DMS153 treated with DMSO at 0.1 percent for 48 hours (cell line): ENCODE measurements at regions not wholly inside any gene's neighbourhood (a gene's known extent, or its start where the extent isn't known, plus 50 kb on each side); places are given as distances from the start of the nearest gene placed in this dataset.

ENCODE experiments used
- DNase-seq: peaks from one replicate; lab custom pipeline; 2025; ENCODE audit not compliant: unreplicated experiment; lab: John Stamatoyannopoulos, UW

DNA sequence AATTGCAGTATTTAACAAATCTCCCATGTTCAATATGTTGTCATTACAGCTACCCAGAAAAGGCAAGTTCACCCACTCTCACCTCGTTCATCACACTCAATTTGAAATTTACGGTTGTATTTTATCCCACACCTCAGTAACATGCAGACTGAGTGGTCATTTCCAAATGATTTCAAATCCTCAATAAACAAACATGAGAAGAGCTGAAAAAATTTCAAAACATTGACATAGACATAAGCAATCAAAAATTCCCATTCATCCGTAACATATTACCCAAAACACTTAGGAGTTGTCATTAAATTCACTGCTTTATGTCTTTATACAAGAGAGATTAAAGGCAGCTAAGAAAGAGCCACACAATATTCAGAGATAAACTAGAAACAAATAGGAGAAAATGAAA, 61.7 kb upstream of the NEBL start:
- no peak for DNase-seq

DNA sequence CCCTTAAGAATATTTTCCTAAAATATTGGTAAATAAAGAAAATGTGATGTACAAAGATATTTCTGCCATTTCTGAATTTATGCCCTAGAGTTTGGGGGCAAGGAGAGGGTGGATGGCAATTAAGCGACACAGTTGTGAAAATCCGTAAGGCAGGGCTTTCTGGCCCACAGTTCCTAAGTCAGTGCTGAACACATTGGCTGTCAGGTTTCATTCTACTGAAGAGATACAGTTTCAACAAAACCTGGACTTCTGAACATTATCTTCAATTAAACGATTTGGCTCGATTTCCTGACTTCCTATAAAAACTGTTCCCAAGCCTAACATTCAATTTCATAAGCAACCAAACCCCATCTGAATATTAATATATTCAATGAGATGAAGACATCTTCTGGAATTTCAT, 61.1 kb upstream of the NEBL start:
- no peak for DNase-seq

DNA sequence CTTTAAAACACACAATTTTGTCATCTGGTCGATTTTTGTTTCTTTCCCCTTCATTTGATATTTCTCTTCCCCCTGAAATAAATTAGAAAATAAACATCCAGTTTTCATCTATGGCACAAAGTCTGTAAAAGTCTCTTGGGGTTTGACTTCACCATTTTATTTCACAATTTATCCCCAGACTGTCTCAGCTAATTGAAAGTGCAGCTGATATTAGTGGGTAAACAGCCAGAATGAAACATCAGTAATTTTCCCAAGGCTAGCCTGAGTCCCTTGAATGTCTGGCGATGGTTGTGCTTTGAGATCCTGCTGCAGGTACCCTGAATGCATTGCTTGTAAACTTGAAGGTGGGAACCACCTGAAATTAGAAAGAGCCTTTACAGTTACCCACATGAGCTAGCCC, 60.6 kb upstream of the NEBL start:
- no peak for DNase-seq

DNA sequence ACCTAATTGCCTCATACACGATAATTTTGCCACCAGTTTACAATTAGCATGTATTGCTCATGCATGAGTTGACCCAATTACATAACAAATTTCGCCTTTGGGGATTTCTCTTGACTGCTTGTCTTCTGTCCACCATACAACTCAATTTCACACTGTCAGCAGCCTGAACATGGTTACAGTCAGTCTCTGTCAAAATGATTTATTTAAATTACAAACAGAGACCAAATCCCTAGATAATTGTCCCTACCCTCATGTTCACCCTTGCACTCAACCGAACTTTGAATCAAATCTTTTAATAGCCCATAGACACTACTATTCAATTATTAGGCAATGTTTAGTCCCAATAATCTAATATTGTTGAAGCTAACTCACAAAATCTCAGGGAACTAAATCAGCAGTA, 59.7 kb upstream of the NEBL start:
- DNase-seq, result no peak

DNA sequence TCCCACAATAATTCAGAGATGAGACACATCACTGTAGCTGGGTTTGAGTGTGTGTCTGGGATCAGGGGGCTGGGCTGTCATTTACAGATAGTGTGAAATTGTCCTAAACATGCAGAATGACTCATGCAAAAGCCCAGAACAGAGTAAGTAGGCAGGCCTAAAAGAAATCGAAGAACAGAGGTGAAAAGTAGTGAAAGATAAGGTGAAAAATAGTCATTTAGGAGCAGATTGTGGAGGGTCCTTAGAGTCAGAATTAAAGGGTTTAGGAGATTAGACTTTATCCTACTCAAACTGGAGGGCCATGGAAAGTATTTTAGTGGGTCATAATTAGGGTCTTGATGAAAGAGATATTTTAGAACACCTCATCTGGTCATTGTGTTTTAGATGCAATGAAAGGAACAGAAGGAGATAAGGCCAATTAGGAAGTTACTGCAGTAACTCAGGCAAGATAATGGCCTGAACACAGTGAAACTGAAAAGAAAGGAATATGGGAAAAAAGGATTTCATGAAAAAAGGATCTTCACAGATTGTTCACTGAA, 58.3 kb upstream of the NEBL start:
- no peak for DNase-seq

GRCh38 chr10:20954519-20954918, 57.4 kb upstream of the NEBL start:
- DNase-seq, result no peak

DNA sequence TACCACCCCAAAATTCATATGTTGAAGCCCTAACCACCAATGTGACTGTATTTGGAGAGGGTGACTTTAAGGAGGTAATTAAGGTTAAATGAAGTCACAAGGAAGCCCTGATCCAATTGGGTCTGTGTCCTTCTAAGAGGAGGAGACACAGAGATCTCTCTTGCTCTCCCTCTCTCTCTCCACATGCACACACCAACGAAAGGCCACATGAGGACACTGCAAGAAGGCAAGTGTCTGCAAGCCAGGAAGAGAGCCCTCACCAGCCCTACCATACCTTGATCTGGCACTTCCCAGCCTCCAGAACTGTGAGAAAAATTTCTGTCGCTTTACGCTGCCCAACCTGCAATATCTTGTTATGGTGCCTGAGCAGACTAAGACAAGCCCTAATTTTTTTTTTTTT, 56.0 kb upstream of the NEBL start:
- DNase-seq, result no peak

DNA sequence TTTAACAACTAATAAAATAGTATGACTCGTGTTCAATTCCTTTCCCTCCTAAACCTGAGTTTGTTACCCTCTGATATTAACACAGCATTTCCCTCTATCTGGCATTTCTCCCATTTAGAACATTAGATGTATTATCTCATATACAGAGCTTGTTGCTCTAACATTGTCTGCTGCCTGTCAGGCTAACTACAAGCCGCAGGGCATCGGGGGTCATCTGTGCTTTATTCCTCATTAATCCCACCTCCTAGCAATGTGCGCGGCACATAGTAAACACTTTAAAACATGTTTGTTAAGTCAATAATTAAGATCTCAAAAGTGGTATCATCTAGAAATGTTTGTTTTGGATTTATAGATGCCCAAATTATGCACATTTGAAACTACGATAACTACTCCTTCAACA, 52.9 kb upstream of the NEBL start:
- DNase-seq, result no peak

- no peak for DNase-seq
These were observed 51.7 kb upstream of the NEBL start for GRCh38 chr10:20948686-20949327.
